ENCODE measurements at regions not wholly inside any gene's neighbourhood (a gene's known extent, or its start where the extent isn't known, plus 50 kb on each side); places are given as distances from the start of the nearest gene placed in this dataset.

- no peaks in the 10 kb centered on the region for H3K4me1 ChIP-seq
- no peak overlapping the region for H3K27ac ChIP-seq
- intact Hi-C loops (cut with DNase I): no loop called here
- H3K36me3 ChIP-seq: peaks cover 0 to 3% (median 0%) of the 10 kb centered on the region in 4 donors
- H3K4me3 ChIP-seq: no peak overlapping the region
- ATAC-seq (no peak), DNase-seq (no peak)
- no peak for TF ChIP-seq POLR2A (IDR thresholded peaks at IDR 0.05)
- TF ChIP-seq CTCF (IDR thresholded peaks at IDR 0.05): no peak
- no peaks in the 10 kb centered on the region for H3K9me3 ChIP-seq
- 77% methylated on average over 3 of the region's 3 CpGs for WGBS (ENCODE audit: insufficient coverage, low coverage, low lambda C conversion rate, missing lambda C conversion rate)
- H3K27me3 ChIP-seq: no peaks in the 10 kb centered on the region
Measured at GRCh38 chr18:4605212-4605611, 150.1 kb upstream of the DLGAP1 start.

- H3K4me1 ChIP-seq: no peaks in the 10 kb centered on the region
- DNase-seq: no peak
- no peak for TF ChIP-seq POLR2A (IDR thresholded peaks at IDR 0.05)
- no peak for TF ChIP-seq CTCF (IDR thresholded peaks at IDR 0.05)
- no peaks in the 10 kb centered on the region for H3K9me3 ChIP-seq
- intact Hi-C loops (cut with DNase I): no loop called here
- ATAC-seq: no peak
- WGBS (ENCODE audit: insufficient coverage, low coverage, low lambda C conversion rate, missing lambda C conversion rate): 82% methylated on average over 7 of the region's 7 CpGs
- peaks cover 0 to 3% (median 0%) of the 10 kb centered on the region in 4 donors for H3K36me3 ChIP-seq
- no peak overlapping the region for H3K27ac ChIP-seq
- no peaks in the 10 kb centered on the region for H3K27me3 ChIP-seq
- H3K4me3 ChIP-seq: no peak overlapping the region
Measured at GRCh38 chr18:4603955-4604354, 148.8 kb upstream of the DLGAP1 start.

- no peak for ATAC-seq
- H3K27me3 ChIP-seq: no peaks in the 10 kb centered on the region
- 46% methylated on average over 4 of the region's 4 CpGs for WGBS (ENCODE audit: insufficient coverage, low coverage, low lambda C conversion rate, missing lambda C conversion rate)
- no peak overlapping the region for H3K4me3 ChIP-seq
- H3K4me1 ChIP-seq: no peaks in the 10 kb centered on the region
- intact Hi-C loops (cut with DNase I): loop anchor here in 1 of 2 donors (10.0 kb wide), 1 partner anchor 65 kb away; no protein-coding TSS in a partner anchor
- no peaks in the 10 kb centered on the region for H3K9me3 ChIP-seq
- H3K27ac ChIP-seq: no peak overlapping the region
- no peak for DNase-seq
- H3K36me3 ChIP-seq: no peaks in the 10 kb centered on the region
- no peak for TF ChIP-seq POLR2A (IDR thresholded peaks at IDR 0.05)
- no peak for TF ChIP-seq CTCF (IDR thresholded peaks at IDR 0.05)
Measured at GRCh38 chr18:4599312-4599711, 144.2 kb upstream of the DLGAP1 start.

- Histone ChIP-seq H3K27ac (no peak overlapping the region), H3K4me1 (no peaks in the 10 kb centered on the region), H3K4me3 (no peak overlapping the region), H3K9me3 (no peaks in the 10 kb centered on the region), H3K36me3 (no peaks in the 10 kb centered on the region), H3K27me3 (no peaks in the 10 kb centered on the region)
- ATAC-seq (no peak), DNase-seq (no peak)
- WGBS (ENCODE audit: insufficient coverage, low coverage, low lambda C conversion rate, missing lambda C conversion rate): 82% methylated on average over 3 of the region's 3 CpGs
- intact Hi-C loops (cut with DNase I): loop anchor here in 1 of 2 donors (10.0 kb wide), 1 partner anchor 62 kb away; no protein-coding TSS in a partner anchor
- TF ChIP-seq CTCF (IDR thresholded peaks at IDR 0.05) (no peak), POLR2A (IDR thresholded peaks at IDR 0.05) (no peak)
Measured at GRCh38 chr18:4597301-4597700, 142.2 kb upstream of the DLGAP1 start.

GRCh38 chr18:4593895-4594294 lies 138.8 kb upstream of the DLGAP1 start:
- TF ChIP-seq POLR2A (IDR thresholded peaks at IDR 0.05) (no peak), CTCF (IDR thresholded peaks at IDR 0.05) (no peak)
- Histone ChIP-seq H3K27ac (no peak overlapping the region), H3K9me3 (no peaks in the 10 kb centered on the region), H3K27me3 (no peaks in the 10 kb centered on the region), H3K36me3 (no peaks in the 10 kb centered on the region), H3K4me1 (peaks cover 0 to 15% (median 4%) of the 10 kb centered on the region in 4 donors), H3K4me3 (no peak overlapping the region)
- intact Hi-C loops (cut with DNase I): loop anchor here in 1 of 2 donors (10.0 kb wide), 1 partner anchor 59 kb away; no protein-coding TSS in a partner anchor
- ATAC-seq: no peak
- no peak for DNase-seq
- 88% methylated on average over 1 of the region's 1 CpG for WGBS (ENCODE audit: insufficient coverage, low coverage, low lambda C conversion rate, missing lambda C conversion rate)
